GM19240 (cell line): ENCODE measurements at regions not wholly inside any gene's neighbourhood (a gene's known extent, or its start where the extent isn't known, plus 50 kb on each side); places are given as distances from the start of the nearest gene placed in this dataset.
"Not testable (repeated sequence)": the region's sequence is repeated elsewhere in the genome, so short reads cannot be mapped to it uniquely, and the experiment has no call there.

Experiments used
- DNase-seq: peaks from one replicate; pipeline ENCODE4 v3.0.0; 2011; ENCODE audit warnings: low spot score; ENCODE audit not compliant: insufficient read length

DNA sequence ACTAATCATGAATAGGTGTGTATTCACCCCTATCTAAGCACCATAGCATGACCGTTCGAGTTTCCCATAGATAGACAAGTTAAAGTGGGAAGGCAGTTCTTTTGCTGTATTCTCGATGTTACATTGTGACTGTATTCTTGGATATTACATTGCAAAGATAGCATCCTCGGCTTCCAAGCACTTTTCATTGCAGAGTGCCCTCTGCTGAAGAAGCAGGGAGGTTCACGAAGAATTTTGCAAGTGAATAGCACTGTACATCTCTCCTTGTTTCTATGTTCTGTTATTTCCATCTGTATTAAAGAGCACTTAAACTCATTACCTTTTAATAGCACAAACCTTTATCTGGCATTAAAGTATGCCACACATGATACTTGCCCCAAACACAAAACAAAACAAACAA is 426.7 kb upstream of the ARX start:
- DNase-seq, result no peak

DNA sequence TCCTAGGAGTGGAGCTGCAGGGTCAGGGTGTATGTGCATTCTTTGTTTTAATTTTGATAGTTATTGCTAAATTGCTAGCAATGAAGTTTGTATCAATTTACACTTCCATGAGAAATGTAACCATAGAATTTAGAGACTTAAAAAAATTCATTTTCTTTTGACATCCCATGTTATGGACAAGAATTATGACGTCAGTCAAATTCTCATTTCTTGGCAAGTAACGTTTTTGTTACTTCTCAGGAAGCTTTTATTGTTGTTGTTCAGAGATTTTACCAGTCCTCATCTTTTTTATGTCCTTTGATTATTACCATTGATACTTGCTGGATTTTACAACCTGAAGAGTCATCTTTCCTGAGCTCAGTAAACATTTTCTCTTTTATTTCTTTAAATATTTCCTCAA is 417.5 kb upstream of the ARX start:
- DNase-seq, result no peak

DNA sequence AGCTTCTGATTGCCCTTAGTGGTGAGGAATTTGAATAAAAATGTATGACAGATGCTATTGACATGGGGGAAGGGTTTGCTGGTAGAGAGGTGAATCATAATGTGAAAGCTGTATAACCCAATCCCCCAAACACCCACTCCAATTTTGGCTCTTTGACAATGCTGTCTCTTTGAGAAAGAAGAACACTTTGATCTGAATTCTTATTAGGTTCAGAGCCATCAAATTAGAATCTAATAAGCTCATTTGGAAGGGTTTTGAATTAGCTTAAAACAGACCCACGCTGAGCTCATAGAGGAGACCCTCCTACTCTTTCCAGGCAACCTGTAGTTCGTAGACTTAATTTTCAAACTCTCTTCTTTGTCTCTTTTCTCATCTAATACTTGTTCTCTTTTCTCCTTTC is 416.6 kb upstream of the ARX start:
- no peak for DNase-seq

DNA sequence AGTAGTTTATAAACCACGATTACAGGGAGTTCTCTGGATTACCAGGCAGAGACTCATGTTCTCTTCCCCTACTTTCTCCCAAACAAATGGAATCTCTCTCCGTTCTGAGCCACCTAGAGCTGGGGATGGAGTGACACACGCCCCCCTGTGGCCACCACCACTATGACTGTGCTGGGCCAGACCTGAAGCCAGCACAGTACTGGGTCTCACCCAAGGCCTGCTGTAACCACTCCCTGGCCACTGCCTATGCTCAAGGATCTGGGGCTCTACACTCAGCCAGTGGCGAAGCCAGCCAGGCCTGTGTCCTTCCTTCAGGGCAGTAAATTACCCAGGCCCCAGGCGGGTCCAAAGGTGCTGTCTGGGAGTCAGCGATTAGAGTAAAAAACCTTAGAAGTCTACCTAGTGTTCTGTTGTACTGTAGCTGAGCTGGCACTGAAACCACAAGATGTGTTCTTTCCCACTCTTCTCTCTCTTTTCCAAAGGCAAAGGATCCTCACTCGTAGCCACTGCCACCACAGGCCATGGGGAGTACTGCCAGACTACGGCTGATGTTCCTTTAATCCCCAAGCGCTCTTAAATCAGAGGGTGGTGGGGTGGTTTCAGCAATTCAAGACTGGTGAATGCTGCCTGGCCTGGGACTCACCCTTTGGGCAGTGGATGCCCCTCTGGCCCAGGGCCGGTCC is 412.2 kb upstream of the ARX start:
- no peak for DNase-seq

DNA sequence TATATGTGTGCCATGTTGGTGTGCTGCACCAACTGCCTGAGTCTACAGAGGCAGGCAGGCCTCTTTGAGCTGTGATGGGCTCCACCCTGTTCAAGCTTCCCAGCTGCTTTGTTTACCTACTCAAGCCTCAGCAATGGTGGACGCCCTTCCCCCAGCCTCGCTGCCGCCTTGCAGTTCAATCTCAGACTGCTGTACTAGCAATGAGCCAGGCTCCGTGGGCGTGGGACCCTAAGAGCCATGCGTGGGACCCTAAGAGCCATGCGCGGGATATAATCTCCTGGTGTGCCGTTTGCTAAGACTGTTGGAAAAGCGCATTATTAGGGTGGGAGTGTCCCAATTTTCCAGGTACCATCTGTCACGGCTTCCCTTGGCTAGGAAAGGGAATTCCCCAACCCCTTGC is 388.4 kb upstream of the ARX start:
- DNase-seq, result not testable (repeated sequence)

DNA sequence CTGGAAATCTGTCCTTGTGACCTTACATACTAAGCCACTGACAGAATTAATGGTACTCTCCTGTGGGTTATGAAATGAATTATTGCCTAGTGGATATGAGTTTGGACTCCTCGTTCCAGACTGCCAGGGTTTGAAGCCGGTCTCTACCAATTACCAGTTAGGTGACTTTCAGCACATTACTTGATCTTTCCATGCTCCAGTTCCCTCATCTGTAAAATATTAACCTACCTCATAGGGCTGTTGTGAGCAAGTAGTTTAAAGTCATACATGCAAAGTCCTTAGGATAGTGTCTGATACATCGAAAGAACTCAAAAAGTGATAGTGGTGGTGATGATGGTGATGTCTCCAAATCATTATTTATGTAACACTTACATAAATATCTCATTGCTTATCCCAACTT is 373.5 kb upstream of the ARX start:
- no peak for DNase-seq

DNA sequence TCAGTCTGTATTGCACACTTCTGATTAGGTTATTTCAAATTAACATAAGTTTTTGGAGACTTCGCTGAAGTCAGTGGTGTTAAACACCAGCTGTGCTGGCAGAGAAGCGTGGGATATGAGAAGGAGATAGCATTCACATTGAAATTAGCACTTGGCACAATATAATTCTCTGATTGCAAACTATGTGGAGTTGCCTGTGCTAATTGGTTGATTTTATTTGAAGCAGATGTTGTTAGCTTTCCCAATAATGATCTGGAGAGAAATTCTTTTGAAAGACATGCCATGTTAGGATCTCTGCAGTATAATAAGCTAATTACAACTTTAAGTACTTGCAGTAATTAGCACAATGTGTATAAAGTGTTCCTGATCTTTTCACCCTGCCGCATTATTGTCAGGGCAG is 367.4 kb upstream of the ARX start:
- no peak for DNase-seq

DNA sequence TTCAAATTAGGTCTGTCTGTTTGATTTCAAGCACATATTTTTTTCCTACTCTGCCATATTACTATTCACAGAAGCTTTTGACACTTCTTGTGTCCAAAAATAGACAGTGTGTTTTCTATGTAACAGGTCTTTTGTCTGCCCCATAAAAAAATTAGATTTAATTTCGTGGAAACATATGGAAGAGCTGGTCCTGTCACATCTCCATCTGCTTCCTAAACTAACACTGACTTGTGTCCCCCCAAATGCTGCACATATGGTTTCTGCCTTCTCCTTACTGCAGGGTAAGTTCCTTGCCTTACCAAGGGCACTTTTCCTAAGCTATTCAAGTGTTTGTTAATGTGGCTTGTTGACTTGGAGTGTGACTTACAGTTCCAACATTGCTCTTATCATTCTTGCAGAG is 340.7 kb upstream of the ARX start:
- no peak for DNase-seq

DNA sequence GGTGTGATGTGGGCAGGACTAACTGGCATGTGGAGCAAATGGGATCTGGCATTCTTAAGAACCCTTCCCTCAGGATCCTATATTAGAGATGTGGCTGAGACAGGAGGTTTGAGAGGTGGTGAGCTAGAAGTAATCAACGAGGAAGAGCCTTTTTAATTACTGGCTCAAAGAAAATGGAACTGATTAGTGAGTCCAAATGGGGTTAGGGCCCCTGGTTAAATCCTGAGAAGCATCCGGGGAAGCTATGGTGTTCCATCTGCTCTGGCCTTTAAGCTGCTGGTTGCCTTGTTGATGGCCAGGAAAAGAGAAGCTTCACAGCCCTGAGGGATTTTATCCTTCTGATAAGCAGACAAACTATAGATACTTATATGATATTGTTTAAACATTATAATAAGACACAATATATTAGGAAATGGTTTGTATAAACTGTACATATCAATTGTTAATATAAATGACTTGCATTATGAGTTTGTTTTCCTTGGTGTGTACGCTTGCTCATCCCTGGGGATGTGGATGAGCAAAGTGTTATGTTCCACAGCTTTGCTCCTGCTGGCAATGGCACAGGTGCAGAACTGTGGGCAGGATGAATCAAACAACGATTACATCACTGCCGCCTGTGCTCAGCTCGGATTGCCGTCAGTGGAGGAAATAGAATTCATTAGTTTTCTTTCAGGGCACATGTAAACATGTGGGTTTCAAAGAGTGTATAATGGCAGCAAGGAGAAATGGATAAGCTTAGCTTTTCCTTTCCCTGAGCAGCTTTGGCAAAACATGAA is 328.6 kb upstream of the ARX start:
- DNase-seq, result no peak

DNA sequence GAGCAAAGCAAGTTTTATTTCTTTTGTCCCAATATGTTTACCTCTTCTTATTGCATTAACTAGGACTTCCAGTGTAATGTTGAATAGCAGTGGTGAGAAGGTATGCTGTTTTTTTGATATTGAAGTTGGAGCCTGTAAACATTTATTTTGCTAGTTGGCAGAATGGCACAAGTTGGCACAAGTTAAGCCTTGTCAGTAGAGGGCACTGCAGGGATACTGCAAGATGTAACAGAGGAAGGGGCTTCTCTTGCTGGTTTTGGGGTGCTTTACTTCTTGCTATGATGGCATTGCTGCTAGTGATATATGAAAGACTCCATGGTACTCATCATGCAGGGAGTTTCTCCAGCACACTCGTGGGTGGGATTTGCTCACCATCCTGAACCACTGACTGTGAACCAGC is 327.3 kb upstream of the ARX start:
- no peak for DNase-seq

DNA sequence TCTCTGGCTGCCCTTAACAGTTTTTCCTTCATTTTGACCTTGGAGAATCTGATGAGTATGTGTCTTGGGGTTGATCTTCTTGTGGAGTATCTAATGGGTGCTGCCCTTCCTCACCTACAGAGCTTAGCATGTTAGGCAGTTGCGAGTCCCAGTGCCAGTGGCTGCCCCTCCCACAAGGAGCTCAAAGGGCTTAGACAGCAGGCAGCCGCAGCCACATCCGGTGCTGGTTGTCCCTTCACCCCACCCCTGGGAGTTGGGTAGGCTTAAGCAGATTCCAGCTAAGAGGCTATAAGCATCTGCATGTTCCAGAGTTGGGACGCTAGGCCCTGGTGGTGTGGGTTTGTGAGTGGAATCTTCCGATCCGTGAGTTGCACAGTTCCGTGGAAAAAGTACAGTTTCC is 322.1 kb upstream of the ARX start:
- DNase-seq, result no peak

DNA sequence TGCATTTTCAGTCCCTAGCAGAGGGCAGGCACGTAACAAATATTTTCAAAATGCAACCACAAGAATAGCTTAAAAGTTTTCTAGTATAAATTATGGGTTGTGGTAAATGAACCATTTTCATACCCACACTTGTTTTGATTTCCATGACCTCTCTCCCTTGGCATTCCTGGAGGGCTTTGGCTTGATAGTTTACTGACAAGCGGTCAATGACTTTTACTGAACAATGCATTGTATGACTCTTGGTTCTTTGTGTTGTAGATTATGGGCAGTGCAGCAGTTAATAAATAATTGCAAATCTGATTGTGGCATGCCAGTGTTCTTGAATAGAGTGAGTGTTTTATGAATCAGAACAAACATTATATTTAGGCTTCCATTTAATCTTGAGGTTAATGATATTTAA is 285.2 kb upstream of the ARX start:
- no peak for DNase-seq

DNA sequence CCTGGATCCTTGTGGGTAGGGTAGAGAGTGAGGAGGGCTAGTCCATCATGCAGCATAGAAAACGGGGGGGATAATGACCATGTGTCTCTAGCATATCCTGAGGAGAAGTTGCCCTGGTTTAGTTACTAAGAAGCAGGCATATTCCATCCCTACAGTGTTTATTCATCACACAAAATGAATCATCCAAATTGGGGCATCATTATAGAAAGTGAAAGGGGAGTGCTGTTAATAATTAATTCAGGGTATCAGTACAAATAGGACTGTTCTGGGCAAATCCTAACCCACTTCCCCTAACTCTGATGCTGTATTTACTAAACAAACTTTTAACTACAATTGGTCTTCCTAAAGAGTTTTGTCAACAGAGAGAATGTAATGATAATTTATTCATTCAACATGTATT is 281.1 kb upstream of the ARX start:
- no peak for DNase-seq

DNA sequence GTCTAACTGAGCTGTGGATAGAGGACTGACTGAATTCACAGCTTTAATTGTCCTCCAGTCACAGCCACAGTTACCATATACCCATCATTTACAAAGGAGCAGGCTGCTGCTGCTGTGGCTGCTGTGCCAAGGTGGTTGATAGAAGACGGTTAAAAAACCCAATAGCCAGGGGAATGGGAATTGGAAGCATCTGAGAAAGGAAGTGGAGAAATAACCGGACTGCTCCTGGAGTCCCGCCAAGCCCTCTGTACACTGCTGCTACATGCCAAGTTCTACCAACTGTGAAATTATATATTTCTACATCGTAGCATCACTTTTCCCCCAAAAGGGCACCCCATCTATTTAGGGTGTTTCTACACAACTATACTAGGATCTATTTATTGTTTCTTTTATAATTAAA is 279.7 kb upstream of the ARX start:
- DNase-seq, result no peak

DNA sequence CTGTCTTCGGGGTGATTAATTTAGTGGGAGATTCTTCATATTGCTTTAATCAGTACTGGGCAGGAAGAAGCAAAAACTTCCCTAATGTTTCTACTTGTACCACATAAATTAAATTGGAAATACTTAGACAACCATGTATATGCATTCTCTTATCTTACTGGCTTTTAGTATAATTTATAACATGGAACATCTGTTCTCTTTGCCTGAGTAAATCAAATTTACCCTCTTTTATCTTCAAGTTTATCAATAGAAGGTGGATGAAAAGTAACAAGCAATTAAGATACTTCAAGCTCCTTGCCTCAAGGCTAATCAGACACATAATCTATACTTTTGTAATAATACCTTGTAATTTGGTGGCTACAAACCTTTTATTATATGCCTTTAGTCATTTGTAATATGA is 274.4 kb upstream of the ARX start:
- no peak for DNase-seq

DNA sequence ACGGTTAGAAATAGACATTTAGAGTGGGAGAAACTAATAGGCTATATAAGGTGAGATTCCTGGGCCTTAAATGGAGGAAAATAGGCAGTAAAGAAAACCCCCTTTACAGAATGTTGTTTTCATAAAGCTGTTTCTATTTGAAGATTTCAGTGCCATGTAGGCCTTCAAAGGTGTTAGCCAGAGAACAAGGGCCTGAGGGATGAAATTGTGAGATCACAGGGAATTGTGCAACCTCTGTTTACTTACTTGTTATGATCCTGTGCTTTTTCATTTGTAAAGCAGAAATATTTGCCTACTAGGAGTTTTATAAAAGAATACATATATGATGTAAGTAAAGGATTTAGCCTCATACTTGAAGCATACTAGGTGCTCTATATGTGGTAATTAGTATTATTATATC is 272.9 kb upstream of the ARX start:
- no peak for DNase-seq

DNA sequence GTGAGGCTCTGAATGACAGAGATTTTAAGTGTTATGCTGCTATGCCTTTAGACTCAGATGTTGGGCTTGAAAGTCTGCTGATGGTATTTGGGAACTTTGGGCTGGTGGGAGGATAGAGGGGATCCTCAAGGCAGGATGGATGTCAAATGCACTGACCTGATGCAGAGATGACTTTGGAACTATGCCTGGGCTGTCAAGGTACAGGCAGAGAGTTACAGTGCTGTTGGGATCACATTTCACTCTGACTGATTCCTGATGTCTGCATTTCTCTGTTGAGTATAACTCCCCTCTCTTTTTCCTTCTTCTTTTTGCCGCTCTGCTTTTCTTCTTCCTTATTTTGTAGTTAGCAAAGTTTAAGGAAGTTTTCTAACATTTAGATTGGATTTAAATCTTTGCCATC is 271.8 kb upstream of the ARX start:
- DNase-seq, result no peak

DNA sequence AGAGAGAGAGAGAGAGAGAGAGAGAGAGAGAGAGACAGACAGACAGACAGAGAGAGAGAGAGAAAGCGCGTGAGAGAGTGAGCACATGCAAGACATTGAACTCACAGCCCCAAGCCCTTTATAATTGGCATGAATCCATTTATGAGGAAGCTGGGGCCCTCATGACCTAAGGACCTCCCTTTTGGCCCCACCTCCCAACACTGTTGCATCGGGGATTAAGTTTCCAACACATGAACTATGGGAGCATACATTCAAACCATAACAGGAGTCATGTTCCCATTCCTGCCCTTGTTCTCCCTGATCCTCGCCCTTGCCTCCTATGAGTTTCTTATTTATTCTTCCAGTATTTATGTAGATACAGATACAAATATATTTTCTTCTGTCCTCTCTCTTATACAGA is 269.8 kb upstream of the ARX start:
- DNase-seq, result no peak

DNA sequence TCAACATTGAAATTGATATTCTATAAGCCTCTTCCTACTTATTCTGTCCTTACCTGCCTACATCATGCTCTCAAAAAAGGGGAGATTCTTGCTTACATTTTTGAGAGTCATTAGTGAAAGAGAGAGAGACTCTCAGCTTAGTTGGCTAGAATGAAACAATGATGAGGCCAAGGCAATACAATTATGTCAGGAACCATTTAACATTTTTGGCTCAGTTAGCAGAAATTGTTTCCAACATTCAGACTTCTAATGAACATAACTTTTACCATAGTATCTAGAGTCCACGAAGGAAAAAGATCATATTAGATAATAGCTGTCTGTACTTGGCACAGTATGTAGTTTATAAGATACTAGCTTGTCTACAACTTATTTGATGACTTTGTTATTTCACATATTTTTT is 263.7 kb upstream of the ARX start:
- DNase-seq, result no peak

DNA sequence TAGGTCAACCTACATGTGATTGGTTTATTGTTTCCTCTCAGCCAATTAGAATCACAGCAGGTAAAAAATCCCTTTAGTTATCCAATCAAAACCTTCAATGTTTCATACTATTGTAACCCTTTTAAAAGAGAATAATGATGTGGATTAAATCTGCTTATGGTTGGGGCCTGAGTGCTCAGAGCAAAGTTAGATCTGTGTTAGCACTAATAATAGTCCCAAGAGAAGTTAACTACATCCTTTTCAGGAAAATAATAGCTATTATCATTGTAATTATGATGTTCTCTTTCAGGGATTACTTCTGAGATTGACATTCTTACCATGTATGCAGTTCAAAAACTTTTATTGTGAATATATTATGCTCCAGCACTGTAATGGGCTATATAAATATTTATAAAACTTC is 262.6 kb upstream of the ARX start:
- no peak for DNase-seq

DNA sequence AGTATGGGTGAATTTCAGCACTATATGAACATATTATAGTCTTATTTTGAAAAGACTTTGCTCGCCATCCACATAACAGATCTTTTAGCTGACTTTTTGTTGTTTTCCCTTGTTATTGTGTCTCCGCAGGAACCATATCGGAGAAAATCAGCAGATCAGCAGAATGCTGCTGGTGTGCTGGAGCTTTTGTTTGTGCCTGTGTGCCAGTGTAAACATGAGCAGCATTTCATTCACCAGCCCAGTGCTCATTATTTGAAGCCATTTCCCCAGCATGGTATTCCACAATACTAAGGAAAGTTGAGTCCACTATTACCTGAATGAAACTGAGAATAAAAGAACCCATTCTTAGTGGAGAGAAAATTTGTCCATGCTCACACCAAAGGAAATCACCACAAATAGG is 261.8 kb upstream of the ARX start:
- no peak for DNase-seq

DNA sequence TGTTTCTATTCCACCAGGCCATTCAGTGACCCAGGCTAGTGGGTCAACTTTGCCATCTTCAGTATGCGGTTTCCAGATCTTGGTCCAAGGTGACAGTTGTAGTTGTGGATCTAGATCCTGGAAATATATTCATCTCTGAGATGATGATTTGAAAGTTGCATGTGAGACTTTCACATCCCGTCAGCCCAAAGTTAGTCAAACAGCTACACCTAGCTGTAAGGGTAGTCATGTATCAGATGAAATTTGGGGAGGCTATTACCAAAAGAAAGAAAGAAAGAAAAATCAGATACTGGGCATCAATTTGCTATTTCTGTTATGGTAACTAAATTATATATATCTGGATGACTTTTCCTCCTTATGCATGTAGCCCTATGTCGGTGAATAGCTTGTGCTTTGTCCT is 259.4 kb upstream of the ARX start:
- DNase-seq, result no peak

DNA sequence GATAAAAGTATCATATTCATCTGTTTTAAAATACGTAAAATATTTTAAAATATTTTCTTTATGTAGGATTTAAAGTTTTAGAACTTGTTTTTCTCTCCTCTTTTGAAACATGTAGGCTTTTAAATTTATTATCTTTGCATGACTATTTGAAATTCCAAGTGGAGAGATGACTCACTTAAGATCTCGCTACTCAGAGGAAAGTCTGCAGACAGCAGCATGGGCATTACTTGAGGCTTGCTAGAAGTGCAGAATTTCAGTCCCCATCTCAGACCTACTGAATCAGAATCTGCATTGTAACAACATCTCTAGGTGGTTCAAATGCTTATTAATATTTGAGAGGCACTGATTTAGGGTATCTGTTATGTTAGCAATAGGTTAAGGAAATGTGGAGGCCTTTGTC is 225.7 kb upstream of the ARX start:
- DNase-seq, result no peak
